Esophagus squamous epithelium (tissue), 5 donors: ENCODE measurements at regions not wholly inside any gene's neighbourhood (a gene's known extent, or its start where the extent isn't known, plus 50 kb on each side); places are given as distances from the start of the nearest gene placed in this dataset.

Experiments used
- DNase-seq: peaks from one replicate; lab custom pipeline; 2025; lab: John Stamatoyannopoulos, UW
- H3K27ac ChIP-seq, 4 donors: fragments of 200-600 bp; sonication (generic); one replicate each; pipeline ENCODE4 v1.5.1; 2016 to 2019; ENCODE audit warnings: mild to moderate bottlenecking in 1 of 4
- H3K27me3 ChIP-seq, 4 donors: fragments of 200-600 bp; sonication (generic); 1 replicate in 3 of 4; 2 replicates in 1 of 4; pipeline versions ENCODE4 v1.5.1 to v1.6.0; 2017 to 2021; ENCODE audit warnings: antibody characterized with exemption in 1 of 4
- H3K36me3 ChIP-seq, 3 donors: fragments of 200-600 bp; sonication (generic); one replicate each; pipeline ENCODE4 v1.5.1; 2016 to 2019
- H3K4me1 ChIP-seq, 3 donors: fragments of 200-600 bp; sonication (generic); one replicate each; pipeline ENCODE4 v1.5.1; 2017 to 2019
- H3K4me3 ChIP-seq, 4 donors: fragments of 200-600 bp; sonication (generic); 1 replicate in 3 of 4; 2 replicates in 1 of 4; pipeline ENCODE4 v1.5.1; 2016 to 2019; ENCODE audit warnings: mild to moderate bottlenecking in 2 of 4, moderate library complexity in 1 of 4
- H3K9me3 ChIP-seq, 3 donors: fragments of 200-600 bp; sonication (generic); one replicate each; pipeline ENCODE4 v1.5.1; 2016 to 2019
- POLR2A ChIP-seq, 4 donors: fragments of 450-650 bp; IDR thresholded peaks; one replicate each; pipeline ENCODE4 v1.6.1; 2017; ENCODE audit warnings: antibody characterized with exemption in 4 of 4, mild to moderate bottlenecking in 4 of 4, moderate library complexity in 3 of 4
- WGBS, 2 donors: methylation state at CpG; one replicate each; pipeline ENCODE4 v1.1.5; 2018; 5-methylcytosine and 5-hydroxymethylcytosine counted together
- intact Hi-C: fragments of 100-400 bp; cut with DNase I; formaldehyde crosslinking; loops from one replicate; pipeline ENCODE4 v1.15.0; 2022
- TF ChIP-seq, protein P1 (sequence below), 6 experiments: fragments of 450-650 bp in 4 of 6; fragments of 200-600 bp in 2 of 6; sonication (generic) in 2 of 6; IDR thresholded peaks; one replicate each; pipeline ENCODE4 v1.5.1; 2016 to 2019; ENCODE audit warnings: antibody characterized with exemption in 6 of 6, mild to moderate bottlenecking in 4 of 6, moderate library complexity in 4 of 6
- donor health status: DM: yes; HTN: yes; CAD: no.

DNA sequence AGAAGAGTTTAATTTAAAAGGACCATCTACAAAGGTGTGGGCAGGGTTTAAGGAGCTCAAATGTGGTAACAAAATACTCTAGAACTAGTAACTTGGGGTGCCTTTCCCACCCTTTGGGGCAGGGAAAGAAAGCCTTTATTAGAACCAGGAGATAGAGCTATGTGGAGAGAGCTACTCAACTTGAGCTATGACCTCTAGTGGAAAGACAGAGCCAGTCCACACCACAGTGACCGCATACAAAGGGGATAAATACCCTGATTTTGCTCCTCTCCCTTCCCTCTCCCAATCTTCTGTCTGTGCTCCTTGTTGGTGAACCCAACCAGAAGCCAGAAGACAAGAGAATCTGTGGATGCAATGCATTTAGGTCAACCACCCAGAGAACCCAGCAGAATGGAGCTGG is 54.4 kb upstream of the JAK1 start:
- no peak overlapping the region for H3K4me3 ChIP-seq
- H3K27me3 ChIP-seq, result no peaks in the 10 kb centered on the region
- 83 to 86% methylated on average over 1 of the region's 1 CpG for WGBS, 2 donors
- no peak for TF ChIP-seq POLR2A (IDR thresholded peaks at IDR 0.05)
- TF ChIP-seq, protein P1, sequence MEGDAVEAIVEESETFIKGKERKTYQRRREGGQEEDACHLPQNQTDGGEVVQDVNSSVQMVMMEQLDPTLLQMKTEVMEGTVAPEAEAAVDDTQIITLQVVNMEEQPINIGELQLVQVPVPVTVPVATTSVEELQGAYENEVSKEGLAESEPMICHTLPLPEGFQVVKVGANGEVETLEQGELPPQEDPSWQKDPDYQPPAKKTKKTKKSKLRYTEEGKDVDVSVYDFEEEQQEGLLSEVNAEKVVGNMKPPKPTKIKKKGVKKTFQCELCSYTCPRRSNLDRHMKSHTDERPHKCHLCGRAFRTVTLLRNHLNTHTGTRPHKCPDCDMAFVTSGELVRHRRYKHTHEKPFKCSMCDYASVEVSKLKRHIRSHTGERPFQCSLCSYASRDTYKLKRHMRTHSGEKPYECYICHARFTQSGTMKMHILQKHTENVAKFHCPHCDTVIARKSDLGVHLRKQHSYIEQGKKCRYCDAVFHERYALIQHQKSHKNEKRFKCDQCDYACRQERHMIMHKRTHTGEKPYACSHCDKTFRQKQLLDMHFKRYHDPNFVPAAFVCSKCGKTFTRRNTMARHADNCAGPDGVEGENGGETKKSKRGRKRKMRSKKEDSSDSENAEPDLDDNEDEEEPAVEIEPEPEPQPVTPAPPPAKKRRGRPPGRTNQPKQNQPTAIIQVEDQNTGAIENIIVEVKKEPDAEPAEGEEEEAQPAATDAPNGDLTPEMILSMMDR (IDR thresholded peaks at IDR 0.05), result peak in 1 of 6 experiments; percentile 8
- H3K9me3 ChIP-seq, result no peaks in the 10 kb centered on the region
- H3K27ac ChIP-seq, result no peak overlapping the region
- H3K36me3 ChIP-seq, result no peaks in the 10 kb centered on the region
- intact Hi-C loops, result no loop called here
- DNase-seq, result no peak
- H3K4me1 ChIP-seq, result no peaks in the 10 kb centered on the region

DNA sequence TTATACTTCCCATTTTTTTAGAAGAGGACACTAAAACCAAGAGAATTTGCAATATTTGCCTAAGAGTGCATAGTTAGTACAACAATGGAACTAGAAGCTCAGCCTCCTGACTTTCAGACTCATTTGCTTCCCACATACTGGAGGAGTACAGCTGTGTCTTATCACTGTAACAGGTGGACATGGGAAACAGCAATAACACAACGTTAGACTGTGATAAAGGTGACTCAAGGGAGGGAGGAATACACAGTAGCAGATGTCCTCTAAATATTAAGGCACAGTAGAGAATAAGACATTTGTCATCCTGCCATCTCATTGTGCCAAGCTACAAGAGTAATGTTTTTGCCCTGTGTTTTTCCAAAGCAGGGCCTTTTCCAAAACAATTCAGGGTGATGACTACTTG is 55.4 kb upstream of the JAK1 start:
- H3K4me1 ChIP-seq, result peaks cover 0 to 10% (median 5%) of the 10 kb centered on the region in 3 donors
- 24 to 25% methylated on average over 1 of the region's 1 CpG for WGBS, 2 donors
- no peak for DNase-seq
- no peaks in the 10 kb centered on the region for H3K27me3 ChIP-seq
- no peak overlapping the region for H3K27ac ChIP-seq
- no peak for TF ChIP-seq POLR2A (IDR thresholded peaks at IDR 0.05)
- TF ChIP-seq, protein P1 (IDR thresholded peaks at IDR 0.05), result no peak
- H3K9me3 ChIP-seq, result no peaks in the 10 kb centered on the region
- no peaks in the 10 kb centered on the region for H3K36me3 ChIP-seq
- no peak overlapping the region for H3K4me3 ChIP-seq
- intact Hi-C loops, result no loop called here

DNA sequence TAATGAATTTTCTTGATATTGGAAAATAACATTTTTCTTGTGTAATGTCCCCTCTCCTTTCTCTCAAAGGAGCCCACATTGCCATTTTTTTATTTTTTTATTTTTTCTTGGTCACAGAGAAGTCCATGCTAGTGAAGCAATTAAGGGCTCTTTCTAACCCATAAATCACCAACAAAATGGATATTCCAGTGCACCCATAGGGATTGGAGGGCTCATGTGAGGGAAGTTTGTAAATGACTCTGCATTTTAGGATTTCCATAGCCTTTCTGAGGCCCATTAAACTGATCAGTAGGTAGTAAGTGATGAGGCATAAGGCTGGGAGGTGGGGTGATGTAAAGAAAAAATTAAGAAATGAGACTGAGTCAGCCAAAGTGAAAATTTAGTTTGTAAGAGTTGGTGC is 55.9 kb upstream of the JAK1 start:
- intact Hi-C loops, result no loop called here
- H3K27ac ChIP-seq, result no peak overlapping the region
- H3K4me1 ChIP-seq, result peaks cover 0 to 14% (median 5%) of the 10 kb centered on the region in 3 donors
- no peak for DNase-seq
- H3K36me3 ChIP-seq, result no peaks in the 10 kb centered on the region
- no peaks in the 10 kb centered on the region for H3K27me3 ChIP-seq
- no peaks in the 10 kb centered on the region for H3K9me3 ChIP-seq
- TF ChIP-seq, protein P1 (IDR thresholded peaks at IDR 0.05), result no peak
- TF ChIP-seq POLR2A (IDR thresholded peaks at IDR 0.05), result no peak
- H3K4me3 ChIP-seq, result no peak overlapping the region

DNA sequence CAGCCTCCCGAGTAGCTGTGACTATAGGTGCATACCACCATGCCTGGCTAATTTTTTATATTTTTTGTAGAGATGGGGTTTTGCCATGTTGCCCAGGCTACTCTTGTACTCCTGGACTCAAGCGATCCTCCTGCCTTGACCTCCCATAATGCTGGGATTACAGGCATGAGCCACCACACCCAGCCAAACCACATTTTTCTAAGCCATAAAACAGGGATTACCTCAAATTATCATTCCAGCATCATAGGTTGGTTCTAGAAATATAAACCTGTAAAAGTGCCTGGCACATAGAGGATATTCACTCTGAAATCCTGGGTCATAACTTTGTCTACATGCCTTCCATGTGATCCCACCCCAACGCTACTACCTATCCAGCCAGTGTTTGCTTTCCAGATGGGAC is 59.4 kb upstream of the JAK1 start:
- Histone ChIP-seq H3K9me3 (no peaks in the 10 kb centered on the region), H3K4me3 (no peak overlapping the region), H3K27me3 (no peaks in the 10 kb centered on the region), H3K27ac (no peak overlapping the region), H3K36me3 (no peaks in the 10 kb centered on the region), H3K4me1 (peaks cover 0 to 29% (median 9%) of the 10 kb centered on the region in 3 donors)
- 95 to 100% methylated on average over 3 of the region's 3 CpGs for WGBS, 2 donors
- intact Hi-C loops, result no loop called here
- DNase-seq, result no peak
- no peak for TF ChIP-seq POLR2A (IDR thresholded peaks at IDR 0.05)
- TF ChIP-seq, protein P1 (IDR thresholded peaks at IDR 0.05), result no peak

DNA sequence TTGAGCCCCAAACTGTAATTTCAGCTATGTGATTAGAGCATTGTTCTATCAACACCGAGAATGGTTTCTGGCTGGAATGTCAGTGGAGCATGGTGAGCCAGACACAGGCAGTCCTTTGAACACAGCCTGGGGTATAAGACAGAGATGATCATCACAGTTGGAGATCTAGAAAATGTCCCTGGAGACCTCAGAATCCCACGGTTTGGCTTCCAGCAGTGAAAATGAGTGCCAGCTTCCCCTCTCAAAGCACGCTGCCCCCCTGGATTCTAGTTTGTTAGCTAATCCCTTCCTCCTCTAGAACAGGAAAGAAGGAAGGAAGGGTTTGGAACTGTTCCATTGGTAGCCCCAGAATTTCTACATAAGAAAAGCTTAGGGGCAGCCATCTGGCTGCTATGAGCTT is 59.9 kb upstream of the JAK1 start:
- H3K27ac ChIP-seq, result no peak overlapping the region
- no peak for DNase-seq
- TF ChIP-seq, protein P1 (IDR thresholded peaks at IDR 0.05), result no peak
- no peak for TF ChIP-seq POLR2A (IDR thresholded peaks at IDR 0.05)
- H3K36me3 ChIP-seq, result no peaks in the 10 kb centered on the region
- 31 to 46% methylated on average over 2 to 3 of the region's 3 CpGs for WGBS, 2 donors
- intact Hi-C loops, result no loop called here
- H3K4me3 ChIP-seq, result no peak overlapping the region
- H3K27me3 ChIP-seq, result no peaks in the 10 kb centered on the region
- H3K4me1 ChIP-seq, result peaks cover 0 to 29% (median 9%) of the 10 kb centered on the region in 3 donors
- no peaks in the 10 kb centered on the region for H3K9me3 ChIP-seq
